ENCODE measurements at regions not wholly inside any gene's neighbourhood (a gene's known extent, or its start where the extent isn't known, plus 50 kb on each side); places are given as distances from the start of the nearest gene placed in this dataset.

GRCh38 chr5:51487952-51488351 is 104.7 kb downstream of the ISL1 start:
- H3K79me1 ChIP-seq (replicated peaks; ENCODE audit: low read length, poor library complexity, severe bottlenecking), result no peaks in the 10 kb centered on the region
- no peak overlapping the region for H2BK15ac ChIP-seq (ENCODE audit: low read depth, poor library complexity, severe bottlenecking)
- no peaks in the 10 kb centered on the region for H3K27me3 ChIP-seq (ENCODE audit: control insufficient read depth in 1 of 2, insufficient read depth in 1 of 2, low read length in 2 of 2)
- no peak overlapping the region for H4K8ac ChIP-seq (ENCODE audit: low read length)
- H2AK5ac ChIP-seq (ENCODE audit: low read length, severe bottlenecking), result no peak overlapping the region
- H3K4me1 ChIP-seq (ENCODE audit: control insufficient read depth, insufficient read depth, low read depth, low read length), result peaks cover 1% of the 10 kb centered on the region
- no peak overlapping the region for H4K91ac ChIP-seq (ENCODE audit: low read length)
- H3K9ac ChIP-seq (ENCODE audit: low read length), result no peak overlapping the region
- no peaks in the 10 kb centered on the region for H3K36me3 ChIP-seq (ENCODE audit: control insufficient read depth in 1 of 2, insufficient read depth in 2 of 2, low read depth in 1 of 2, low read length in 2 of 2)
- no peak overlapping the region for H3K4me3 ChIP-seq (ENCODE audit: insufficient read depth in 1 of 2, low read depth in 1 of 2, low read length in 2 of 2)
- 14% methylated on average over 4 of the region's 5 CpGs for WGBS
- DNase-seq, result no peak
- no peak overlapping the region for H2BK120ac ChIP-seq (ENCODE audit: low read depth, low read length)
- H3K4ac ChIP-seq (ENCODE audit: low read depth in 1 of 2, low read length in 2 of 2), result no peak overlapping the region
- H3K4me2 ChIP-seq (ENCODE audit: low read length, poor library complexity, severe bottlenecking), result no peak overlapping the region
- H2AFZ ChIP-seq (ENCODE audit: low read depth, low read length), result no peak overlapping the region
- H2BK12ac ChIP-seq (ENCODE audit: low read length in 2 of 2), result no peak overlapping the region
- H3K27ac ChIP-seq (ENCODE audit: low read length, poor library complexity, severe bottlenecking), result no peak overlapping the region
- H3K14ac ChIP-seq (ENCODE audit: low read length in 2 of 2), result no peak overlapping the region
- no peak overlapping the region for H3K23ac ChIP-seq (ENCODE audit: low read length in 2 of 2)
- H2BK5ac ChIP-seq (ENCODE audit: low read depth, low read length, poor library complexity, severe bottlenecking), result no peak overlapping the region
- no peaks in the 10 kb centered on the region for H3K9me3 ChIP-seq (ENCODE audit: control insufficient read depth, low read length)
- H3K18ac ChIP-seq (ENCODE audit: low read depth in 1 of 2, low read length in 2 of 2), result no peak overlapping the region

DNA sequence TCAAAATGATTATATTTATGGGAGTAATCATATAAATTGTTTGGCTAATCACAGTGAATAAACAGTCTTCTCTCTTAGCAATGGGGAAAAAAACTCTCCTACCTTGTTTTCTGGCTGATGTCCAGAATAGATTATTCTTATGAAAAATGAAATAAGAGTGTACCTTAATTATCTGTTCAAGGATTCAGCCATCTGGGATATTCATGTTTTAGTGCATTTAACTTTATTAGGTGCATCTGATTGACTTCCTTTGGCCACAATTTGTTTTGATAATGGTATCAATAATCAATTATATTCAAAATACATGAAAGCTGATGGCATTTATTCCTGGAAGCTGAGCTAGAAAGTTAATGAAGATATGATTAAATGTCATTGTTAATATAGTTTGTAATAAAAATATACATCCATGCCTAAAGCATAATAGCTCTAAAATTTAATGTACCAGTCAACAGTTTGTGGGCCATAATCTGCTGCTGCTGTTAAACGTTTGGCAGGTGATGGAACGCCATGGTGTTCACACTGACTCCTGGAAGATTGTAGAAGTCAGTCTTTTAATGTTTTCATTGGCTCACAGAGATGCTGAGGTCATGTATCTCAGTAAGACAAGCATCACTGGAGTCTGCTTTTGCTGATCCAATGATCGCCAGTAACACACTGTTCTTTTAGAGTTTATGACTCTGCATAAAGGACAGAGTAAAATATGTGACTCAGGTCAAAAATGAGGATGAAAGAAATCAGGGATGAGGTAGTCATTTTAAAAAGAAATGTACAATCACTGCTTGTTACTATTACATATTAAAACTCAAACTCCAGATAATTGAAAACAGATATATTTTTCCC is 105.8 kb downstream of the ISL1 start:
- Histone ChIP-seq H3K4me3 (ENCODE audit: insufficient read depth in 1 of 2, low read depth in 1 of 2, low read length in 2 of 2) (no peak overlapping the region), H3K4me1 (ENCODE audit: control insufficient read depth, insufficient read depth, low read depth, low read length) (no peaks in the 10 kb centered on the region), H4K8ac (ENCODE audit: low read length) (no peak overlapping the region), H2BK15ac (ENCODE audit: low read depth, poor library complexity, severe bottlenecking) (no peak overlapping the region), H3K79me1 (replicated peaks; ENCODE audit: low read length, poor library complexity, severe bottlenecking) (no peaks in the 10 kb centered on the region), H2BK120ac (ENCODE audit: low read depth, low read length) (no peak overlapping the region), H3K9me3 (ENCODE audit: control insufficient read depth, low read length) (no peaks in the 10 kb centered on the region), H3K4me2 (ENCODE audit: low read length, poor library complexity, severe bottlenecking) (no peak overlapping the region), H2AFZ (ENCODE audit: low read depth, low read length) (no peak overlapping the region), H4K91ac (ENCODE audit: low read length) (no peak overlapping the region), H3K27me3 (ENCODE audit: control insufficient read depth in 1 of 2, insufficient read depth in 1 of 2, low read length in 2 of 2) (no peaks in the 10 kb centered on the region), H2AK5ac (ENCODE audit: low read length, severe bottlenecking) (no peak overlapping the region), H3K18ac (ENCODE audit: low read depth in 1 of 2, low read length in 2 of 2) (no peak overlapping the region), H3K9ac (ENCODE audit: low read length) (no peak overlapping the region), H2BK5ac (ENCODE audit: low read depth, low read length, poor library complexity, severe bottlenecking) (no peak overlapping the region), H3K36me3 (ENCODE audit: control insufficient read depth in 1 of 2, insufficient read depth in 2 of 2, low read depth in 1 of 2, low read length in 2 of 2) (no peaks in the 10 kb centered on the region), H3K4ac (ENCODE audit: low read depth in 1 of 2, low read length in 2 of 2) (no peak overlapping the region), H3K23ac (ENCODE audit: low read length in 2 of 2) (no peak overlapping the region), H3K14ac (ENCODE audit: low read length in 2 of 2) (no peak overlapping the region), H2BK12ac (ENCODE audit: low read length in 2 of 2) (no peak overlapping the region), H3K27ac (ENCODE audit: low read length, poor library complexity, severe bottlenecking) (no peak overlapping the region)
- WGBS, result 95% methylated on average over 3 of the region's 3 CpGs
- no peak for DNase-seq

GRCh38 chr5:51494821-51495220 is 111.6 kb downstream of the ISL1 start:
- H2BK120ac ChIP-seq (ENCODE audit: low read depth, low read length), result peak overlapping the region; percentile 75
- no peaks in the 10 kb centered on the region for H3K79me1 ChIP-seq (replicated peaks; ENCODE audit: low read length, poor library complexity, severe bottlenecking)
- no peak overlapping the region for H2AFZ ChIP-seq (ENCODE audit: low read depth, low read length)
- H2BK5ac ChIP-seq (ENCODE audit: low read depth, low read length, poor library complexity, severe bottlenecking), result peak overlapping the region; percentile 19
- no peaks in the 10 kb centered on the region for H3K9me3 ChIP-seq (ENCODE audit: control insufficient read depth, low read length)
- H3K4me1 ChIP-seq (ENCODE audit: control insufficient read depth, insufficient read depth, low read depth, low read length), result peaks cover 4% of the 10 kb centered on the region
- H2BK12ac ChIP-seq (ENCODE audit: low read length in 2 of 2), result peak overlapping the region; percentile 80 to 100
- peak overlapping the region in 1 of 2 experiments; percentile 89 for H3K23ac ChIP-seq (ENCODE audit: low read length in 2 of 2)
- H3K4me3 ChIP-seq (ENCODE audit: insufficient read depth in 1 of 2, low read depth in 1 of 2, low read length in 2 of 2), result no peak overlapping the region
- DNase-seq, result no peak
- no peak overlapping the region for H3K9ac ChIP-seq (ENCODE audit: low read length)
- H3K27me3 ChIP-seq (ENCODE audit: control insufficient read depth in 1 of 2, insufficient read depth in 1 of 2, low read length in 2 of 2), result no peaks in the 10 kb centered on the region
- H4K91ac ChIP-seq (ENCODE audit: low read length), result peak overlapping the region; percentile 65
- peak overlapping the region; percentile 74 for H3K27ac ChIP-seq (ENCODE audit: low read length, poor library complexity, severe bottlenecking)
- peak overlapping the region; percentile 58 for H4K8ac ChIP-seq (ENCODE audit: low read length)
- H3K18ac ChIP-seq (ENCODE audit: low read depth in 1 of 2, low read length in 2 of 2), result peak overlapping the region; percentile 23 to 96
- 97% methylated on average over 12 of the region's 12 CpGs for WGBS
- no peaks in the 10 kb centered on the region for H3K36me3 ChIP-seq (ENCODE audit: control insufficient read depth in 1 of 2, insufficient read depth in 2 of 2, low read depth in 1 of 2, low read length in 2 of 2)
- H3K4me2 ChIP-seq (ENCODE audit: low read length, poor library complexity, severe bottlenecking), result no peak overlapping the region
- H2AK5ac ChIP-seq (ENCODE audit: low read length, severe bottlenecking), result peak overlapping the region; percentile 98
- peak overlapping the region; percentile 10 to 98 for H3K4ac ChIP-seq (ENCODE audit: low read depth in 1 of 2, low read length in 2 of 2)
- peak overlapping the region in 1 of 2 experiments; percentile 90 for H3K14ac ChIP-seq (ENCODE audit: low read length in 2 of 2)
- H2BK15ac ChIP-seq (ENCODE audit: low read depth, poor library complexity, severe bottlenecking), result peak overlapping the region; percentile 71

DNA sequence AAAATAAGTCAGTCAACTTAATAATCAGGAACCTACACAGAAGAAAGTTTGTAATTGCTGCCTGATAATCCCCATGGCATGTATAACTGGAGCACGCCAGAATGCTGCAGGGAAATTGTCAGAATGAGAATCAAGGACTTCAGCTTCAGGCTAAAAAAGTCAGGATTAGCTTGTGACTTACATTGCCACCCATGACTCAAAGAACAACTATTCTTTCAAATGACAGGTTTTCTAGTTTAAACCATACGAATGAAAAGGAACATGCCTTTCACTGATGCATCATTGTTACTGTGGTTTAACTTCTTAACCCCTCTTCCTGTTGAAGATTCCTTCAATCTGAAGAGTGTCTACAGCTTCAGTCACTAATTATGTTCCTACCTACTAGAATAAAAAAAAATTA is 112.4 kb downstream of the ISL1 start:
- H3K9ac ChIP-seq (ENCODE audit: low read length), result no peak overlapping the region
- H3K9me3 ChIP-seq (ENCODE audit: control insufficient read depth, low read length), result no peaks in the 10 kb centered on the region
- no peak overlapping the region for H2BK15ac ChIP-seq (ENCODE audit: low read depth, poor library complexity, severe bottlenecking)
- H3K4me2 ChIP-seq (ENCODE audit: low read length, poor library complexity, severe bottlenecking), result peak overlapping the region; percentile 16
- no peak overlapping the region for H3K14ac ChIP-seq (ENCODE audit: low read length in 2 of 2)
- no peak overlapping the region for H3K18ac ChIP-seq (ENCODE audit: low read depth in 1 of 2, low read length in 2 of 2)
- peak overlapping the region; percentile 74 for H3K27ac ChIP-seq (ENCODE audit: low read length, poor library complexity, severe bottlenecking)
- H2BK5ac ChIP-seq (ENCODE audit: low read depth, low read length, poor library complexity, severe bottlenecking), result no peak overlapping the region
- 0% methylated on average over 2 of the region's 2 CpGs for WGBS
- no peak overlapping the region for H4K8ac ChIP-seq (ENCODE audit: low read length)
- no peaks in the 10 kb centered on the region for H3K36me3 ChIP-seq (ENCODE audit: control insufficient read depth in 1 of 2, insufficient read depth in 2 of 2, low read depth in 1 of 2, low read length in 2 of 2)
- H2AFZ ChIP-seq (ENCODE audit: low read depth, low read length), result no peak overlapping the region
- peaks cover 4% of the 10 kb centered on the region for H3K4me1 ChIP-seq (ENCODE audit: control insufficient read depth, insufficient read depth, low read depth, low read length)
- no peak overlapping the region for H2BK12ac ChIP-seq (ENCODE audit: low read length in 2 of 2)
- H3K4me3 ChIP-seq (ENCODE audit: insufficient read depth in 1 of 2, low read depth in 1 of 2, low read length in 2 of 2), result no peak overlapping the region
- no peak overlapping the region for H4K91ac ChIP-seq (ENCODE audit: low read length)
- H3K27me3 ChIP-seq (ENCODE audit: control insufficient read depth in 1 of 2, insufficient read depth in 1 of 2, low read length in 2 of 2), result no peaks in the 10 kb centered on the region
- no peak overlapping the region for H3K4ac ChIP-seq (ENCODE audit: low read depth in 1 of 2, low read length in 2 of 2)
- H2BK120ac ChIP-seq (ENCODE audit: low read depth, low read length), result no peak overlapping the region
- H2AK5ac ChIP-seq (ENCODE audit: low read length, severe bottlenecking), result no peak overlapping the region
- no peak overlapping the region for H3K23ac ChIP-seq (ENCODE audit: low read length in 2 of 2)
- no peaks in the 10 kb centered on the region for H3K79me1 ChIP-seq (replicated peaks; ENCODE audit: low read length, poor library complexity, severe bottlenecking)
- peak; percentile 85 for DNase-seq

Data from mesenchymal stem cell (in vitro differentiated cells and primary cell).